ENCODE measurements at regions not wholly inside any gene's neighbourhood (a gene's known extent, or its start where the extent isn't known, plus 50 kb on each side); places are given as distances from the start of the nearest gene placed in this dataset.
A peak's percentile ranks its signal among the peaks of the same experiment; 100 is the strongest.

DNA sequence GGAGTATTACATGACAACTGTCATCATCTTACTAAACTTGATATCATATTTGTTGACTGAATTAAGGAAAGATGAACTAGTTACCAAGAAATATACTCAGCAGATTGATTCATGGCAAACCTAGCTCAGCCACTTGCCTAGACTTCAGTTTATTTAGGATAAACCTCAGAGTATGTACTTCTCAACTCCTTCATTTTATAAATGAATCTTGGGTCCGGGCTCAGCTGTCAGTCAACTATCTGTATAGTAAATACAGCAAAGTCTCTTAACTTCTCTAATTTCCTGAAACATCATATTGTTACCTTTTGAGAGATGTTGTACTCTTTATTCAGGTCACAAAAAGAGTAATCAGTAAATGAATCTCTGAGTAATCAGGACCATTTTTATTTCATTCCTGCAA is 211.0 kb upstream of the KLF14 start:
- no peak for DNase-seq (ENCODE audit: low read depth, low spot score)
- Histone ChIP-seq H3K9ac (ENCODE audit: control insufficient read depth, extremely low read depth, insufficient read depth, low read length) (no peak overlapping the region), H2AFZ (ENCODE audit: control insufficient read depth, low read length) (no peak overlapping the region), H3K36me3 (ENCODE audit: control insufficient read depth in 2 of 2, extremely low read depth in 1 of 2, insufficient read depth in 2 of 2, low read length in 2 of 2) (peaks cover under 1 to 8% of the 10 kb centered on the region in 2 experiments), H4K20me1 (ENCODE audit: control insufficient read depth, extremely low read depth, insufficient read depth, low read length) (no peaks in the 10 kb centered on the region), H3K4me2 (ENCODE audit: control insufficient read depth, extremely low read depth, insufficient read depth, low read depth, low read length) (no peak overlapping the region), H3K4me1 (ENCODE audit: control insufficient read depth, extremely low read depth, insufficient read depth, low read length) (peaks cover 25% of the 10 kb centered on the region), H3K4me3 (ENCODE audit: control insufficient read depth in 2 of 3, extremely low read depth in 1 of 3, insufficient read depth in 2 of 3, low read depth in 1 of 3, low read length in 3 of 3) (no peak overlapping the region), H3K27me3 (ENCODE audit: control insufficient read depth, extremely low read depth, insufficient read depth, low read length) (no peaks in the 10 kb centered on the region), H3K9me1 (ENCODE audit: control insufficient read depth, extremely low read depth, insufficient read depth, low read length) (no peaks in the 10 kb centered on the region), H3K9me3 (ENCODE audit: control insufficient read depth, low read depth, low read length) (no peaks in the 10 kb centered on the region), H3K79me2 (ENCODE audit: control insufficient read depth, insufficient read depth, low read length) (peaks cover 79% of the 10 kb centered on the region), H3K27ac (ENCODE audit: control insufficient read depth, insufficient read depth, low read length) (peak overlapping the region; percentile 62)
- dilution Hi-C loops (cut with MboI; ENCODE audit: extremely low pct_ligation_motif_present, low sequenced_read_pairs), result no loop called here
- TF ChIP-seq CTCF (optimal IDR thresholded peaks at IDR 0.05 in 1 of 3, IDR thresholded peaks at IDR 0.05 in 1 of 3, conservative IDR thresholded peaks at IDR 0.05 in 1 of 3; ENCODE audit: extremely low read depth in 1 of 3, insufficient read depth in 2 of 3, low read length in 3 of 3), result no peak
- TF ChIP-seq EZH2 (IDR thresholded peaks at IDR 0.05; ENCODE audit: low read length), result no peak
- no peak for FAIRE-seq

DNA sequence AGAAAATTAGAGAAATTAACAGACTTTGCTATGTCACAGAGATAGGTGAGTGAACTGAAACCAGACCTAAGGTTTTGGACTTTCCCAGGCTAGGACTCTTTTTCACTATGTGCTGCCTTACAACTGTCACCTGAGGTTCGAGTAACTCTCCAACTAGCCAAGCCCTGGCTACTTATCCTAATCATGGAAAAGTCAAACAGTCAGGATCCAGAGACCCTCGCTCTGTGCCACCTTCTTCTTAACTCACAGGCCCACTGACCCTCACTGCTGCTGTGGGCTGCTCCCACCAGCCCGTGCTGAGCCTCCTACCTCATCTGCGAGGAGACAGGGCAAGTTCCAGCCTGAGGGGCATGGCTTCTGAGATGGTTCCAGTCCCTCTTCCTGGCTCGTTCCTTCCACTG is 211.4 kb upstream of the KLF14 start:
- dilution Hi-C loops (cut with MboI; ENCODE audit: extremely low pct_ligation_motif_present, low sequenced_read_pairs), result no loop called here

More for the DNA sequence above, 211.4 kb upstream of the KLF14 start:
- H3K9me3 ChIP-seq (ENCODE audit: control insufficient read depth, low read depth, low read length), result no peaks in the 10 kb centered on the region
- H3K79me2 ChIP-seq (ENCODE audit: control insufficient read depth, insufficient read depth, low read length), result peaks cover 79% of the 10 kb centered on the region
- H3K9me1 ChIP-seq (ENCODE audit: control insufficient read depth, extremely low read depth, insufficient read depth, low read length), result no peaks in the 10 kb centered on the region
- peak overlapping the region; percentile 62 for H3K27ac ChIP-seq (ENCODE audit: control insufficient read depth, insufficient read depth, low read length)
- peak overlapping the region; percentile 16 for H3K9ac ChIP-seq (ENCODE audit: control insufficient read depth, extremely low read depth, insufficient read depth, low read length)
- H3K4me3 ChIP-seq (ENCODE audit: control insufficient read depth in 2 of 3, extremely low read depth in 1 of 3, insufficient read depth in 2 of 3, low read depth in 1 of 3, low read length in 3 of 3), result peak overlapping the region in 1 of 3 experiments; percentile 22
- H2AFZ ChIP-seq (ENCODE audit: control insufficient read depth, low read length), result peak overlapping the region; percentile 28
- peak overlapping the region; percentile 49 for H3K4me2 ChIP-seq (ENCODE audit: control insufficient read depth, extremely low read depth, insufficient read depth, low read depth, low read length)
- peaks cover 25% of the 10 kb centered on the region for H3K4me1 ChIP-seq (ENCODE audit: control insufficient read depth, extremely low read depth, insufficient read depth, low read length)
- peaks cover 2 to 8% of the 10 kb centered on the region in 2 experiments for H3K36me3 ChIP-seq (ENCODE audit: control insufficient read depth in 2 of 2, extremely low read depth in 1 of 2, insufficient read depth in 2 of 2, low read length in 2 of 2)
- H4K20me1 ChIP-seq (ENCODE audit: control insufficient read depth, extremely low read depth, insufficient read depth, low read length), result no peaks in the 10 kb centered on the region
- TF ChIP-seq EZH2 (IDR thresholded peaks at IDR 0.05; ENCODE audit: low read length) (no peak), CTCF (optimal IDR thresholded peaks at IDR 0.05 in 1 of 3, IDR thresholded peaks at IDR 0.05 in 1 of 3, conservative IDR thresholded peaks at IDR 0.05 in 1 of 3; ENCODE audit: extremely low read depth in 1 of 3, insufficient read depth in 2 of 3, low read length in 3 of 3) (no peak)
- DNase-seq (ENCODE audit: low read depth, low spot score) (no peak), FAIRE-seq (peak; percentile 56)
- no peaks in the 10 kb centered on the region for H3K27me3 ChIP-seq (ENCODE audit: control insufficient read depth, extremely low read depth, insufficient read depth, low read length)

Measured in keratinocyte (primary cell).